GM12878 (cell line): ENCODE measurements at regions not wholly inside any gene's neighbourhood (a gene's known extent, or its start where the extent isn't known, plus 50 kb on each side); places are given as distances from the start of the nearest gene placed in this dataset.

ENCODE experiments used
- ATAC-seq: fragments of 200-7000 bp; cut with Tn5 transposase; 3 replicates; pipeline ENCODE4 v1.9.1; 2020; ENCODE audit warnings: mild to moderate bottlenecking, moderate library complexity
- BruUV-seq: library from RNA; stranded (reverse); fragments of 400-500 nt; replicated peaks from 2 replicates; lab custom pipeline; 2021; lab: Mats Ljungman, UMichigan
- CTCF ChIA-PET: fragments of 300-600 bp; sonication (Branson Sonifier 250); formaldehyde crosslinking; extraction: SDS; loops from one replicate; lab custom pipeline; 2021; ENCODE audit warnings: inconsistent platforms; lab: Yijun Ruan, JAX
- POLR2A ChIA-PET: fragments of 350-600 bp; formaldehyde crosslinking; extraction: SDS; loops from one replicate; lab custom pipeline; 2021; ENCODE audit warnings: inconsistent platforms; lab: Charles Lee
- RAD21 ChIA-PET: fragments of 300-600 bp; sonication (Branson Sonifier 250); formaldehyde crosslinking; loops from one replicate; lab custom pipeline; 2023; ENCODE audit warnings: antibody characterized with exemption; ENCODE audit not compliant: unreplicated experiment; lab: Charles Lee
- SMC1A ChIA-PET: fragments of 300-600 bp; sonication (Branson Sonifier 250); formaldehyde crosslinking; loops from one replicate; lab custom pipeline; 2023; ENCODE audit not compliant: unreplicated experiment, uncharacterized antibody; lab: Charles Lee
- DNase-seq: peaks from one replicate; pipeline ENCODE4 v3.0.0-alpha.2; 2011; ENCODE audit warnings: low read depth, low spot score
- FAIRE-seq: peaks from 3 replicates; lab custom pipeline; 2011; peaks lifted over from hg19 to GRCh38; lab: Jason Lieb, UNC
- H2AFZ ChIP-seq: 2 replicates; pipeline ENCODE4 v1.6.0; 2011; ENCODE audit warnings: low read depth, low read length, control low read depth; ENCODE audit not compliant: control insufficient read depth
- H3K27ac ChIP-seq: 2 replicates; pipeline ENCODE4 v1.5.1; 2011; ENCODE audit warnings: control low read depth; ENCODE audit not compliant: control insufficient read depth, insufficient read depth
- H3K27me3 ChIP-seq, 2 experiments: replicated peaks in 1 of 2; 2 replicates each; pipeline versions ENCODE4 v1.6.0 to v1.6.1; 2011; ENCODE audit warnings: low read length in 1 of 2; ENCODE audit not compliant: control insufficient read depth in 2 of 2, insufficient read depth in 2 of 2
- H3K36me3 ChIP-seq, 2 experiments: 2 replicates each; pipeline ENCODE4 v1.5.1; 2011; ENCODE audit warnings: low read length in 1 of 2; ENCODE audit not compliant: control insufficient read depth in 2 of 2, insufficient read depth in 2 of 2
- H3K4me1 ChIP-seq: 2 replicates; pipeline ENCODE4 v1.6.1; 2011; ENCODE audit warnings: mild to moderate bottlenecking, low read length, moderate library complexity, mixed read lengths; ENCODE audit not compliant: control insufficient read depth, insufficient read depth
- H3K4me2 ChIP-seq: 2 replicates; pipeline ENCODE4 v1.6.0; 2011; ENCODE audit warnings: control low read depth; ENCODE audit not compliant: control insufficient read depth, insufficient read depth
- H3K4me3 ChIP-seq: fragments of 200-600 bp; sonication (generic); 2 replicates; pipeline ENCODE4 v1.5.1; 2016
- H3K79me2 ChIP-seq: 2 replicates; pipeline ENCODE4 v1.6.0; 2011; ENCODE audit warnings: low read length; ENCODE audit not compliant: control insufficient read depth, insufficient read depth
- H3K9ac ChIP-seq: 2 replicates; pipeline ENCODE4 v1.8.0; 2011; ENCODE audit warnings: low read length, control low read depth, mixed read lengths; ENCODE audit not compliant: control insufficient read depth, insufficient read depth
- H3K9me3 ChIP-seq: replicated peaks from 3 replicates; pipeline ENCODE4 v1.5.1; 2011; ENCODE audit warnings: mild to moderate bottlenecking, low read length; ENCODE audit not compliant: control insufficient read depth, insufficient read depth
- H4K20me1 ChIP-seq: 2 replicates; pipeline ENCODE4 v1.6.0; 2011; ENCODE audit not compliant: control insufficient read depth, insufficient read depth
- CREB1 ChIP-seq: IDR thresholded peaks from 2 replicates; pipeline ENCODE4 v1.6.1; 2012; ENCODE audit warnings: low read depth, mild to moderate bottlenecking, inconsistent platforms
- MYC ChIP-seq: IDR thresholded peaks from 2 replicates; pipeline ENCODE4 v1.6.1; 2011; ENCODE audit warnings: mild to moderate bottlenecking, low read length, moderate library complexity, inconsistent platforms; ENCODE audit not compliant: insufficient read depth, insufficient replicate concordance, insufficient read length, severe bottlenecking
- POLR2AphosphoS2 ChIP-seq: IDR thresholded peaks from 2 replicates; pipeline ENCODE4 v1.6.1; 2011; ENCODE audit warnings: low read depth, mild to moderate bottlenecking, low read length, improper control_type of control experiment, moderate library complexity
- POLR2AphosphoS5 ChIP-seq: IDR thresholded peaks from 2 replicates; pipeline ENCODE4 v1.6.1; 2011; ENCODE audit warnings: mild to moderate bottlenecking, low read length, inconsistent platforms
- RBBP5 ChIP-seq: fragments of 200-600 bp; sonication (generic); conservative IDR thresholded peaks from 2 replicates; pipeline ENCODE4 v1.6.1; 2016
- SMARCA5 ChIP-seq: fragments of 450-650 bp; IDR thresholded peaks from 2 replicates; pipeline ENCODE4 v1.6.1; 2017; ENCODE audit warnings: mild to moderate bottlenecking
- TARDBP ChIP-seq: IDR thresholded peaks from 2 replicates; pipeline ENCODE4 v1.6.1; 2016; ENCODE audit warnings: borderline replicate concordance
- ZNF24 ChIP-seq: fragments of 450-650 bp; IDR thresholded peaks from 2 replicates; pipeline ENCODE4 v1.6.1; 2017; ENCODE audit warnings: antibody characterized with exemption, mild to moderate bottlenecking
- WGBS: methylation state at CpG from one replicate; pipeline ENCODE4 v1.1.6; 2016; ENCODE audit warnings: low lambda C conversion rate; ENCODE audit not compliant: insufficient replicate concordance, insufficient coverage; ENCODE audit errors: missing lambda C conversion rate; 5-methylcytosine and 5-hydroxymethylcytosine counted together
- in situ Hi-C: fragments of 300-500 bp; cut with MboI; formaldehyde crosslinking; loops from 9 replicates; pipeline ENCODE4 v1.14.3; 2018; ENCODE audit warnings: mixed read lengths
- intact Hi-C: fragments of 100-400 bp; cut with micrococcal nuclease; formaldehyde crosslinking; loops from one replicate; pipeline ENCODE4 v1.14.2; 2022; ENCODE audit not compliant: unreplicated experiment
- TF ChIP-seq, protein P1 (sequence below), 3 experiments: IDR thresholded peaks in 2 of 3; conservative IDR thresholded peaks in 1 of 3; 2 replicates each; pipeline ENCODE4 v1.5.1; 2011; ENCODE audit warnings: low read depth in 3 of 3, low read length in 3 of 3, mild to moderate bottlenecking in 3 of 3, control low read depth in 2 of 3, moderate library complexity in 2 of 3, inconsistent platforms in 1 of 3, mixed read lengths in 1 of 3; ENCODE audit not compliant: control insufficient read depth in 2 of 3, insufficient read depth in 1 of 3; ENCODE audit errors: extremely low read depth in 1 of 3
- TF ChIP-seq, protein P2 (sequence below): fragments of 450-650 bp; IDR thresholded peaks from 2 replicates; pipeline ENCODE4 v1.6.1; 2014; ENCODE audit warnings: mild to moderate bottlenecking

DNA sequence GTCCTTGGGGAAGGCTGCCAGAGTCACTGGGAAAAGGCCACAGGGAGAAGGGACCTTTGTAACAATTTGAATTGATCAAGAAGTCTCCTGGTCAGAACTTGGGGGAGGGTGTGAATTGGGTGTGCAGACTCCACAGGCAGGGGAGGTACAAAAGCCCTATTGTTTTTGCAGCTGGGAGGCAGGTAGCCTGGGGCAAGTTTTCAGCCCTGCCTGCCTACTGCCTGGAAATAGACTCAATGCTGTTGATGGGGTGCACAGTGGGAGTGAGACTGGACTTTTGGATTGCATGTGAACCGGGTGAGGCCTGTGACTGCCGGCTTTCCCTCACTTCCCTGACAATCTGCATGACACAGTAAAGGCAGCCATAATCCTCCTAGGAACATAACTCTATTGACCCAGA, 947.0 kb downstream of the REEP3 start:
- intact Hi-C loops = no loop called here
- CTCF ChIA-PET = no interaction called here

More for the DNA sequence above, 947.0 kb downstream of the REEP3 start:
- no peaks in the 10 kb centered on the region; the same call in 2 of the 3 replicates for H3K9me3 ChIP-seq
- H3K4me1 ChIP-seq = no peaks in the 10 kb centered on the region
- RAD21 ChIA-PET = no interaction called here
- no peaks in the 10 kb centered on the region for H3K27me3 ChIP-seq
- H3K27ac ChIP-seq = no peak overlapping the region
- no TSS peak for BruUV-seq
- SMC1A ChIA-PET = no interaction called here
- in situ Hi-C loops = no loop called here
- no peak overlapping the region for H3K9ac ChIP-seq
- no peaks in the 10 kb centered on the region for H4K20me1 ChIP-seq
- POLR2A ChIA-PET = no interaction called here
- H2AFZ ChIP-seq = no peak overlapping the region
- H3K4me3 ChIP-seq = no peak overlapping the region
- no peak overlapping the region for H3K4me2 ChIP-seq
- DNase-seq = no peak
- WGBS = 0% methylated on average over 2 of the region's 2 CpGs
- TF ChIP-seq CREB1 = no peak
- TF ChIP-seq, protein P1, sequence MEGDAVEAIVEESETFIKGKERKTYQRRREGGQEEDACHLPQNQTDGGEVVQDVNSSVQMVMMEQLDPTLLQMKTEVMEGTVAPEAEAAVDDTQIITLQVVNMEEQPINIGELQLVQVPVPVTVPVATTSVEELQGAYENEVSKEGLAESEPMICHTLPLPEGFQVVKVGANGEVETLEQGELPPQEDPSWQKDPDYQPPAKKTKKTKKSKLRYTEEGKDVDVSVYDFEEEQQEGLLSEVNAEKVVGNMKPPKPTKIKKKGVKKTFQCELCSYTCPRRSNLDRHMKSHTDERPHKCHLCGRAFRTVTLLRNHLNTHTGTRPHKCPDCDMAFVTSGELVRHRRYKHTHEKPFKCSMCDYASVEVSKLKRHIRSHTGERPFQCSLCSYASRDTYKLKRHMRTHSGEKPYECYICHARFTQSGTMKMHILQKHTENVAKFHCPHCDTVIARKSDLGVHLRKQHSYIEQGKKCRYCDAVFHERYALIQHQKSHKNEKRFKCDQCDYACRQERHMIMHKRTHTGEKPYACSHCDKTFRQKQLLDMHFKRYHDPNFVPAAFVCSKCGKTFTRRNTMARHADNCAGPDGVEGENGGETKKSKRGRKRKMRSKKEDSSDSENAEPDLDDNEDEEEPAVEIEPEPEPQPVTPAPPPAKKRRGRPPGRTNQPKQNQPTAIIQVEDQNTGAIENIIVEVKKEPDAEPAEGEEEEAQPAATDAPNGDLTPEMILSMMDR (IDR thresholded peaks at IDR 0.05 in 2 of 3, conservative IDR thresholded peaks at IDR 0.05 in 1 of 3; ENCODE audit: control insufficient read depth in 2 of 3, extremely low read depth in 1 of 3, insufficient read depth in 1 of 3, low read depth in 3 of 3, low read length in 3 of 3) = no peak
- no peak for TF ChIP-seq MYC
- no peak for TF ChIP-seq POLR2AphosphoS5
- TF ChIP-seq TARDBP = no peak
- no peak for TF ChIP-seq ZNF24
- TF ChIP-seq SMARCA5 = no peak
- TF ChIP-seq POLR2AphosphoS2 = no peak
- no peak for TF ChIP-seq RBBP5
- TF ChIP-seq, protein P2, sequence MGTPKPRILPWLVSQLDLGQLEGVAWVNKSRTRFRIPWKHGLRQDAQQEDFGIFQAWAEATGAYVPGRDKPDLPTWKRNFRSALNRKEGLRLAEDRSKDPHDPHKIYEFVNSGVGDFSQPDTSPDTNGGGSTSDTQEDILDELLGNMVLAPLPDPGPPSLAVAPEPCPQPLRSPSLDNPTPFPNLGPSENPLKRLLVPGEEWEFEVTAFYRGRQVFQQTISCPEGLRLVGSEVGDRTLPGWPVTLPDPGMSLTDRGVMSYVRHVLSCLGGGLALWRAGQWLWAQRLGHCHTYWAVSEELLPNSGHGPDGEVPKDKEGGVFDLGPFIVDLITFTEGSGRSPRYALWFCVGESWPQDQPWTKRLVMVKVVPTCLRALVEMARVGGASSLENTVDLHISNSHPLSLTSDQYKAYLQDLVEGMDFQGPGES = no peak
- TF ChIP-seq, all 136 proteins: peak for 0
- ATAC-seq (no peak), FAIRE-seq (no peak)
- H3K36me3 ChIP-seq = no peaks in the 10 kb centered on the region
- no peaks in the 10 kb centered on the region for H3K79me2 ChIP-seq
